RWPE1 (cell line): ENCODE measurements at regions not wholly inside any gene's neighbourhood (a gene's known extent, or its start where the extent isn't known, plus 50 kb on each side); places are given as distances from the start of the nearest gene placed in this dataset.

Experiments used
- CTCF ChIA-PET: fragments of 350-600 bp; sonication (Branson Sonifier 250); formaldehyde crosslinking; extraction: SDS; loops from one replicate; lab custom pipeline; 2021; lab: Yijun Ruan, JAX
- POLR2A ChIA-PET: fragments of 400-600 bp; formaldehyde crosslinking; extraction: SDS; loops from one replicate; lab custom pipeline; 2020; ENCODE audit warnings: antibody characterized with exemption; ENCODE audit not compliant: low non-redundant PET; lab: Yijun Ruan, JAX
- DNase-seq: peaks from one replicate; pipeline ENCODE4 v3.0.0; 2012; ENCODE audit warnings: low spot score
- H3K27ac ChIP-seq: fragments of 450-650 bp; 2 replicates; pipeline ENCODE4 v1.5.1; 2017
- TF ChIP-seq, protein P1 (sequence below): fragments of 450-650 bp; conservative IDR thresholded peaks from 2 replicates; pipeline ENCODE4 v1.5.1; 2017; ENCODE audit warnings: low read depth, mild to moderate bottlenecking

DNA sequence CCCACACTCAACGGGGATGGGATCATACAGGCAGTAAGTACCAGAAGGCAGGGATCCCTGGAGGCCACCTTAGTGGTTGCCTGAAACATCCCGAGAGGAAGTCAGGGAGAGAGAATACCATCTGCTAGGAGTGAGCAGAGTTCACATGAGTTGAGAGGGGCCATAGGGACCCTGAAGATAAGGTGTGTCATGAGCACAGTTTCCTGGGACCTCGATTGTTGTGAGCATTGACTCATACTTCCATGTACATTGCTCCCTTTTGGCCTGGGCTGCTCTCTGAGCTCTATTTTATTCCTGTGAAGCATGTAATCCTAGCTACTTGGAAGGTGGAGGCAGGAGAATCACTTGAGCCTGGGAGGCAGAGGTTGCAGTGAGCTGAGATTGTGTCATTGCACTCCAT lies 120.5 kb downstream of the TBC1D30 start:
- POLR2A ChIA-PET = no interaction called here
- CTCF ChIA-PET = interaction anchor here (0.6 kb wide), 1 partner anchor 51 kb away, joined by 3 read pairs; no protein-coding TSS in a partner anchor
- H3K27ac ChIP-seq = no peak overlapping the region
- TF ChIP-seq, protein P1, sequence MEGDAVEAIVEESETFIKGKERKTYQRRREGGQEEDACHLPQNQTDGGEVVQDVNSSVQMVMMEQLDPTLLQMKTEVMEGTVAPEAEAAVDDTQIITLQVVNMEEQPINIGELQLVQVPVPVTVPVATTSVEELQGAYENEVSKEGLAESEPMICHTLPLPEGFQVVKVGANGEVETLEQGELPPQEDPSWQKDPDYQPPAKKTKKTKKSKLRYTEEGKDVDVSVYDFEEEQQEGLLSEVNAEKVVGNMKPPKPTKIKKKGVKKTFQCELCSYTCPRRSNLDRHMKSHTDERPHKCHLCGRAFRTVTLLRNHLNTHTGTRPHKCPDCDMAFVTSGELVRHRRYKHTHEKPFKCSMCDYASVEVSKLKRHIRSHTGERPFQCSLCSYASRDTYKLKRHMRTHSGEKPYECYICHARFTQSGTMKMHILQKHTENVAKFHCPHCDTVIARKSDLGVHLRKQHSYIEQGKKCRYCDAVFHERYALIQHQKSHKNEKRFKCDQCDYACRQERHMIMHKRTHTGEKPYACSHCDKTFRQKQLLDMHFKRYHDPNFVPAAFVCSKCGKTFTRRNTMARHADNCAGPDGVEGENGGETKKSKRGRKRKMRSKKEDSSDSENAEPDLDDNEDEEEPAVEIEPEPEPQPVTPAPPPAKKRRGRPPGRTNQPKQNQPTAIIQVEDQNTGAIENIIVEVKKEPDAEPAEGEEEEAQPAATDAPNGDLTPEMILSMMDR = no peak
- no peak for DNase-seq

DNA sequence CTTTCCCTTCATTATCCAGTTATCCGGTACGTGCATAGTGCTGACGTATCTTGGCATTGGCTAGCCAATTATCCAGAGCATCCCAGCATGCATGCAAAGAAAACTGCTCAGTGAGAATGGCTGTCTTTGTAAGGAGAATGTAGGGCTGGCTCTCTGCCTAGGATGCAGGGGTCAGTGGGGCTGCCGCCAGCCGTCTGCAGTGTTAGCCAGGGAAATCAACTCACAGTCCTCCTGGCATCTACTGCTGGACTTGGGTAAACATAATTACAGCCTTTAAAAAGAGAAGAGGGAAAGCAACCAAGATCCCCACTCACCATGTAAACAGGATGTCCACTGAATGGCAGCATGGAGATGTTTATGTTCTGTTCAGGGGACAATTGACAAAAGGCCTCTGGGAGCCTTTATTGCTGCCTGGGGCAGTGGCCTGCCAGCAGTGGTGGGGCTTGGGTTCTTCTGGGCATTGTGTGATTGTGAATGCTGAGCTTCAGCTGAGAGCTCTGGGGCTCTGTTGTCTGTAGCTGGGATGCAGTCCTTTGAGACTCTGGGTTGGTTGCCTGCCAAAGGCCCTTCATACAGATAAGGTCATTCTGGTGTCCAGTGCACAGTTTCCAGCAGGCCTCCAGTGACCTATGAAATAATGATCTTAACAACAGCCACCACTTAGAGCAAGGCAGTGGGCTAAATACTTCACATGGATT lies 121.8 kb downstream of the TBC1D30 start:
- POLR2A ChIA-PET = no interaction called here
- H3K27ac ChIP-seq = no peak overlapping the region
- CTCF ChIA-PET = no interaction called here
- TF ChIP-seq, protein P1 = no peak
- no peak for DNase-seq

DNA sequence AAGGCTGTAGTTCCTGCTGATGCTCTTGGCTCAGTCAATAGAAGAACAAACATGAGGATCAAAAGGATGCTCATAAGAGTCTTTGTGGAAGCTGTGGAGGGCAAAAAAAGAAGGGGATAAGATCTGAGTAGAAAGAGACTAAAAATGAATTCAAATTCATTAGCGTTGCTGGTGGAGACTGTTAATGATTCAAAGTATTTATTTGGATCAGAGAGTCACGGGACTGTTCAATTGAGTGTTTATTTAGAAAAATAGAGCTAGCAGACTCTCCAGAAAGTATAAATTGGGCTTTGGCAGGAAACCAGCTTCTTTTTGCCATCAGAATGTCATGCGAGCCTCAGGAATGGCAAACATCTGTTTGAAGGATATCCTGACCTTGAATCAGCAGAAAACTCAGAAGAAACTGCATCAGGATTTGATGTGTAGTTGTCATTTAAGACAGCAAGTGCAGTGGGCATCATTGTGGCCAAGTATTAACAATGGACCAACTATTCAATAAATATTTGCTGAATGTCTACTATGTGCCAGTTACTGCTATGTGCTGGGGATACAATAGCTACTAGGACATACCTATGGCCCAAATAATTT lies 126.4 kb downstream of the TBC1D30 start:
- DNase-seq = no peak
- CTCF ChIA-PET = no interaction called here
- POLR2A ChIA-PET = no interaction called here
- TF ChIP-seq, protein P1 = no peak
- H3K27ac ChIP-seq = no peak overlapping the region

DNA sequence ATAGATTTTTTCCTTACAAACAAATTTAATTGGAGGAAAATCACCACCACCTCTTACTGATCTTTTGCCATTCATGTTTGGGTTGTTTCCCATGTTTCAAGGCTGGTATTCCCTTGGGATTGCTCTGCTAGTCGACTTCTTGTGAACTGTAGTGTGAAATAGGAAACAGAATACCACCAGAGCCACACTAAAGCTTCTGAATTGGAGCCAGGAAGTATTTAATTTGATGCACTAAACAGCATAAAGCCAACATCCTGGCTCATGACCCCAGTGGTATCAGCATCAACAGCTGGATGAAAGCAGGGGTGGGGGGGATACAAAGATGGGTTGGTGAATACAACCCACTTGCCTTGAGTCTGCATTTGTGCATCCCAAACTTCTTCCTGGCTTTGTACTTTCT lies 127.5 kb downstream of the TBC1D30 start:
- no peak for DNase-seq
- TF ChIP-seq, protein P1 = no peak
- H3K27ac ChIP-seq = no peak overlapping the region
- POLR2A ChIA-PET = no interaction called here
- CTCF ChIA-PET = interaction anchor here (0.7 to 1.0 kb wide), 2 partner anchors 61 to 527 kb away, joined by 3 to 4 read pairs; no protein-coding TSS in a partner anchor

DNA sequence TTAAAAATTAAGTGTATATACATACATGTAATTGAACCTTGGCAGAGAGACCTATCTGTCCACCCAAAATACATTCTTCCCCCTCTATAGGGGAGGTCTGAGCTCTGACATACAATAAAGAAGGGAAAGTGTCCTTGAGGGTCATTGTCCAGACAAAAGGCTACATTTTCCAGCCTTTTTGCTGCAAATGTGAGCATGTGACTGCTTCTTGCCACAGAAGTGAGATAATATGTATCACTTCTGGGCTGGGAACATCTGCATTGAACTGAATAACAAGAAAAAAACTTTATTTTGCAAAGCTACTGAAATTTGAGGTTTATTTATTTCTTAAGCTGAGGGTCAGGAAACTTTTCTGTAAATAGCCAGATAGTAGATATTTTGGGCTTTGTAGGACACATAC lies 131.3 kb downstream of the TBC1D30 start:
- no peak overlapping the region for H3K27ac ChIP-seq
- TF ChIP-seq, protein P1 = no peak
- CTCF ChIA-PET = interaction anchor here (0.6 kb wide), 1 partner anchor 72 kb away, joined by 4 read pairs; no protein-coding TSS in a partner anchor
- no peak for DNase-seq
- POLR2A ChIA-PET = no interaction called here

DNA sequence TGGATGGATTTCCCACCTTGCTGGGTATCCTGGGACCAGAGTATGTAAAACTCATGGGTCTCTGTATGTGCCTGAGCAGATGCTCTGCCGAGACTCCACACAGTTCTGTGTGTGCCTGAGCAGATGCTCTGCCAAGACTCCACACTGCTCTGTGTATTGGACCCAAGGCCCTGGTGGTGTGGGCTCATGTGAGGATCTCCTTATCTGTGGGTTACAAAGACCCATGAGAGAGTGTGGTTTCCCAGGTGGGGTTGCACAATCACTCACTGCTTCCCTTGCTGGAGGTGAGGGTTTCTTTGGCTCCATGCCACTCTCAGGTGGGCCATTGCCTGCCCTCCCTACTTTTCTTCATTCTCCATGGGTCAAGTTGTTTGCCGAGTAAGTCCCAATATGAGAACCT lies 141.5 kb downstream of the TBC1D30 start:
- no peak for DNase-seq
- ChIA-PET POLR2A (no interaction called here), CTCF (no interaction called here)
- TF ChIP-seq, protein P1 = no peak
- H3K27ac ChIP-seq = no peak overlapping the region
